Vagina (tissue), 2 donors: ENCODE measurements at regions not wholly inside any gene's neighbourhood (a gene's known extent, or its start where the extent isn't known, plus 50 kb on each side); places are given as distances from the start of the nearest gene placed in this dataset.

Experiments
- CTCF ChIP-seq, 3 experiments: fragments of 450-650 bp in 2 of 3; fragments of 200-600 bp in 1 of 3; sonication (generic) in 1 of 3; IDR thresholded peaks; one replicate each; pipeline ENCODE4 v1.5.1; 2017 to 2019; ENCODE audit warnings: antibody characterized with exemption in 3 of 3, mild to moderate bottlenecking in 2 of 3, moderate library complexity in 2 of 3
- POLR2A ChIP-seq, 2 donors: fragments of 450-650 bp; IDR thresholded peaks; one replicate each; pipeline ENCODE4 v1.6.1; 2017; ENCODE audit warnings: antibody characterized with exemption in 2 of 2, mild to moderate bottlenecking in 2 of 2, moderate library complexity in 2 of 2

- TF ChIP-seq CTCF (IDR thresholded peaks at IDR 0.05) (no peak), POLR2A (IDR thresholded peaks at IDR 0.05) (no peak)
Measured at GRCh38 chr12:17076028-17076744, 470.2 kb upstream of the LMO3 start.
